Chondrocyte (in vitro differentiated cells): ENCODE measurements at regions not wholly inside any gene's neighbourhood (a gene's known extent, or its start where the extent isn't known, plus 50 kb on each side); places are given as distances from the start of the nearest gene placed in this dataset.
"Not testable (repeated sequence)": the region's sequence is repeated elsewhere in the genome, so short reads cannot be mapped to it uniquely, and the experiment has no call there.

Experiments
- DNase-seq: peaks from one replicate; pipeline ENCODE4 v3.0.0; 2021; ENCODE audit warnings: mixed read lengths, low spot score
- H3K27ac Mint-ChIP-seq: one replicate; pipeline ENCODE4 v1.8.0; 2021; ENCODE audit warnings: mild to moderate bottlenecking, moderate library complexity, mixed read lengths; ENCODE audit not compliant: unreplicated experiment
- H3K27me3 Mint-ChIP-seq: 2 replicates; pipeline ENCODE4 v1.8.0; 2021; ENCODE audit warnings: low read depth, mixed read lengths
- H3K36me3 Mint-ChIP-seq: 2 replicates; pipeline ENCODE4 v1.8.0; 2021; ENCODE audit warnings: low read depth, mixed read lengths
- H3K4me1 Mint-ChIP-seq: 2 replicates; pipeline ENCODE4 v1.8.0; 2021; ENCODE audit warnings: low read depth, mild to moderate bottlenecking, mixed read lengths
- H3K4me3 Mint-ChIP-seq: one replicate; pipeline ENCODE4 v1.8.0; 2021; ENCODE audit warnings: mild to moderate bottlenecking, moderate library complexity, mixed read lengths; ENCODE audit not compliant: unreplicated experiment
- H3K9me3 Mint-ChIP-seq: 2 replicates; pipeline ENCODE4 v1.8.0; 2021; ENCODE audit warnings: low read depth, mixed read lengths
- TF ChIP-seq, protein P1 (sequence below): fragments of 200-600 bp; sonication (generic); IDR thresholded peaks from 2 replicates; pipeline ENCODE4 v1.5.0; 2021; ENCODE audit warnings: antibody characterized with exemption, mild to moderate bottlenecking, moderate library complexity

DNA sequence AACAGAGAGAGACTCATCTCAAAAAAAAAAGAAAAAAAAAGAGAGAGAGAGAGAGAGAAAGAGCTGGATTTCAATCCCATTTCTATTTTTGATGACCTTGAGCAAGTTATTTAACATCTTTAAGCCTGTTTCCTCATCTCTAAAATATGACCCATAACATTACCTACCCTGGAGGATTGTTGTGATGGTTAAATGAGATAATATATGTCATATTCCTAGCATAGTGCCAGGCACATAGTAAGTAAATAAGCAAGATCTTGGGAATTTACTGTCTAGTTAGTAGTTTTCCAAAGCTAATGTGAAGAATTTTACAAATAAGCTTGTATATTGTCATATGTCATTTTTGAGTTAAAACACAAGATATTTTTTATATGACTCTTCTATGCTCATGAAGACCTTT, 236.5 kb downstream of the PHLDA1 start:
- no peaks in the 10 kb centered on the region for H3K27me3 Mint-ChIP-seq
- H3K36me3 Mint-ChIP-seq = no peaks in the 10 kb centered on the region
- H3K4me1 Mint-ChIP-seq = peaks cover 5% of the 10 kb centered on the region
- TF ChIP-seq, protein P1, sequence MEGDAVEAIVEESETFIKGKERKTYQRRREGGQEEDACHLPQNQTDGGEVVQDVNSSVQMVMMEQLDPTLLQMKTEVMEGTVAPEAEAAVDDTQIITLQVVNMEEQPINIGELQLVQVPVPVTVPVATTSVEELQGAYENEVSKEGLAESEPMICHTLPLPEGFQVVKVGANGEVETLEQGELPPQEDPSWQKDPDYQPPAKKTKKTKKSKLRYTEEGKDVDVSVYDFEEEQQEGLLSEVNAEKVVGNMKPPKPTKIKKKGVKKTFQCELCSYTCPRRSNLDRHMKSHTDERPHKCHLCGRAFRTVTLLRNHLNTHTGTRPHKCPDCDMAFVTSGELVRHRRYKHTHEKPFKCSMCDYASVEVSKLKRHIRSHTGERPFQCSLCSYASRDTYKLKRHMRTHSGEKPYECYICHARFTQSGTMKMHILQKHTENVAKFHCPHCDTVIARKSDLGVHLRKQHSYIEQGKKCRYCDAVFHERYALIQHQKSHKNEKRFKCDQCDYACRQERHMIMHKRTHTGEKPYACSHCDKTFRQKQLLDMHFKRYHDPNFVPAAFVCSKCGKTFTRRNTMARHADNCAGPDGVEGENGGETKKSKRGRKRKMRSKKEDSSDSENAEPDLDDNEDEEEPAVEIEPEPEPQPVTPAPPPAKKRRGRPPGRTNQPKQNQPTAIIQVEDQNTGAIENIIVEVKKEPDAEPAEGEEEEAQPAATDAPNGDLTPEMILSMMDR = no peak
- no peak for DNase-seq
- no peak overlapping the region for H3K4me3 Mint-ChIP-seq
- H3K27ac Mint-ChIP-seq = no peak overlapping the region
- no peaks in the 10 kb centered on the region for H3K9me3 Mint-ChIP-seq

DNA sequence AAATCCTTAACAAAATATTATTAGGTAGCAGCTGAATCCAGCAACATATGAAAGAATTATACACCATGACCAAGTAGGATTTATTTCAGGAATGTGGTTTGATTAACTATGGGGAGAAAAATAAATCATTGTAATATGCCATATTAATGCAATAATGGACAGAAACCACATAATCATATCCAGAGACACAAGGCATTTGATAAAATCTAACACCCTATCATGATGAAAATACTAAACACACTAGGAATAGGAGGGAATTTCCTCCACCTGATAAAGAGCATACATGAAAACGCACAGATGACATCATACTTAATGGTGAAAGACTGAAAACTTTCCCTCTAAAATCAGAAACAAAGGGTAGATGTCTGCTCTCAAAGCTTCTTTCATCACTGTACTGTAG, 238.9 kb downstream of the PHLDA1 start:
- Mint-ChIP-seq H3K4me3 (no peak overlapping the region), H3K27me3 (no peaks in the 10 kb centered on the region), H3K36me3 (no peaks in the 10 kb centered on the region), H3K9me3 (no peaks in the 10 kb centered on the region), H3K4me1 (peaks cover 5% of the 10 kb centered on the region), H3K27ac (no peak overlapping the region)
- TF ChIP-seq, protein P1 = no peak
- DNase-seq = no peak

DNA sequence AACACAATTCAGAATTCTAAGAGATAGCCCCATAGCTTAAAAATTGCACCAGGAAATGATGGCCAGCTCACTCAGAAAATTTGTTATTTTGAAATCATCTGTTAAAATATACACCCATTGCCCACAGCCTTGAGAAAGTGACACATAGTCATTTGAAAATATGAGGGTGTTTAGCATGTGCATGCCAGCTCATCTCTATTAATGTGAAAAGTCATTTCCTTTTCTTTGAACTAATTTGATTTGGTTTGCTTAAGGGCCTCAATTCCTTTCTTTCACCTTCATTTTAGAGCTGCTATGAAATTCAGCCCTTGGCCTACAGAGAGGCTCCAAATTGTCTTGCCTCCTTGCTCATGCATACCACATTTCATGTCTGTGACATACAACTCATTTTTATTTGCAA, 241.4 kb downstream of the PHLDA1 start:
- TF ChIP-seq, protein P1 = no peak
- no peak overlapping the region for H3K27ac Mint-ChIP-seq
- H3K4me3 Mint-ChIP-seq = no peak overlapping the region
- H3K9me3 Mint-ChIP-seq = no peaks in the 10 kb centered on the region
- H3K4me1 Mint-ChIP-seq = peaks cover 8% of the 10 kb centered on the region
- no peak for DNase-seq
- no peaks in the 10 kb centered on the region for H3K36me3 Mint-ChIP-seq
- no peaks in the 10 kb centered on the region for H3K27me3 Mint-ChIP-seq

DNA sequence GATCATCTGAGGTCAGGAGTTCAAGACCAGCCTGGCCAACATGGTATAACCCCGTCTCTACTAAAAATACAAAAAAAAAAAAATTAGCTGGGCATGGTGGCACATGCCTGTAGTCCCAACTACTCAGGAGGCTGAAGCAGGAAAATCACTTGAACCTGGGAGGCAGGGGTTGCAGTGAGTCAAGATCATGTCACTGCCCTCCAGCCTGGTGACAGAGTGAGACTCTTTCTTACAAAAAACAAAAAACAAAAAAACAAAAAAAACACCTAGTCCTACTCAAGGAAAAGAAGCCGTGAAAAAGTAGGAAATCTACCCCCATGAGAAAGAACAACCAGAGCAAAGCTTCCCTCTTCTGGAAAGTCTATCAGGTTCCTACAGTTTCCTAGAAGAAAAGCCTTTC, 244.4 kb downstream of the PHLDA1 start:
- H3K4me1 Mint-ChIP-seq = peaks cover 29% of the 10 kb centered on the region
- H3K27me3 Mint-ChIP-seq, H3K36me3 Mint-ChIP-seq, H3K27ac Mint-ChIP-seq, H3K4me3 Mint-ChIP-seq, DNase-seq, H3K9me3 Mint-ChIP-seq: not testable (repeated sequence)

DNA sequence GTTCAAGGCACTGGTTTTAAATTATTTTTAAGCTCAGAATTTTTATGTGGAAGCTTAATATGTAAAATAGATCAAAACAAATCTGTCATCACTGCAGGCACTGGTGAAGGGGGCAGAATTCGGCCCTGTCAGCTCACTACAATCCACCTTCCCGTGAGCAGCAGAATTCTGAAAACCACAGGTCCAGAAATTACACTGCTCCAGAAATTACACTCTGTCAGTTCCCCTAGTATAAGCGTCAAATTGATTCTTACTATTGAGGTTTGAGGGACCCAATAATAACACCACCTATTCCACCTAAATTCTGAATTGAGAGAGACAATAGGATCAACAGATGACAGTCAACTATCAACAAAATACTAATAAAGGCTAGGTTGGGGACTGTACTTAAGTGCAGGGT, 245.5 kb downstream of the PHLDA1 start:
- H3K36me3 Mint-ChIP-seq = no peaks in the 10 kb centered on the region
- no peaks in the 10 kb centered on the region for H3K9me3 Mint-ChIP-seq
- no peak overlapping the region for H3K4me3 Mint-ChIP-seq
- H3K27me3 Mint-ChIP-seq = no peaks in the 10 kb centered on the region
- TF ChIP-seq, protein P1 = no peak
- H3K4me1 Mint-ChIP-seq = peaks cover 39% of the 10 kb centered on the region
- DNase-seq = no peak
- H3K27ac Mint-ChIP-seq = no peak overlapping the region

DNA sequence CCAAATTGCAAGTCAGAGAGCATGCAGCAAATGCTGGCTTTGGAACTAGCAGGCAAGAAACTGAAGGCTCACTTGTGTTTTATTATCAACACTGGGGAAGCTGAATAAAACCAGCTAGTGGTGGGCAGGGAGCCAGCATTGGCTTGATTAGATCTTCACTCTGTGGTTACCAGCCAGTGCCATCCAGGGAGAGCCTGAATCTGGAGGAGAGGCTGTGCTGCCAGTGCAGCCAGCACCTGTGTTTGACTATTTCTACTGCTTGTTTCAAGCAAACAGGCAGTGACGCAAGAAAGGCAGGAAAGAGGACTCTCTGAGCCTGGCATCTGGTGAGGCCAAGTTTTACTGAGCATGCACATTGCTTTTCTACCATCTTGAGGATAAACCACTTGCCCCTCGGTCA, 247.0 kb downstream of the PHLDA1 start:
- Mint-ChIP-seq H3K27ac (peak overlapping the region; percentile 18), H3K36me3 (no peaks in the 10 kb centered on the region), H3K4me1 (peaks cover 51% of the 10 kb centered on the region), H3K27me3 (no peaks in the 10 kb centered on the region), H3K9me3 (no peaks in the 10 kb centered on the region), H3K4me3 (no peak overlapping the region)
- TF ChIP-seq, protein P1 = no peak
- no peak for DNase-seq
